Inferior parietal cortex (tissue), 1 donor: ENCODE measurements at regions not wholly inside any gene's neighbourhood (a gene's known extent, or its start where the extent isn't known, plus 50 kb on each side); places are given as distances from the start of the nearest gene placed in this dataset.
A peak's percentile ranks its signal among the peaks of the same experiment; 100 is the strongest.

Experiments used
- DNase-seq: peaks from one replicate; pipeline ENCODE4 v3.0.0-alpha.2; 2016; ENCODE audit errors: extremely low spot score

GRCh38 chr6:6837541-6838080, 249.1 kb downstream of the LY86 start:
- no peak for DNase-seq

- no peak for DNase-seq
Observed at GRCh38 chr6:6840831-6841291, 252.3 kb downstream of the LY86 start.

- no peak for DNase-seq
Observed at GRCh38 chr6:6841571-6841970, 253.1 kb downstream of the LY86 start.

GRCh38 chr6:6842291-6842690, 253.8 kb downstream of the LY86 start:
- DNase-seq, result no peak

GRCh38 chr6:6843057-6843627, 254.6 kb downstream of the LY86 start:
- no peak for DNase-seq

- no peak for DNase-seq
Observed at GRCh38 chr6:6843777-6844176, 255.3 kb downstream of the LY86 start.

GRCh38 chr6:6844530-6844929, 256.0 kb downstream of the LY86 start:
- DNase-seq, result no peak

- DNase-seq, result no peak
Observed at GRCh38 chr6:6845603-6846002, 257.1 kb downstream of the LY86 start.

- DNase-seq, result no peak
Observed at GRCh38 chr6:6847591-6847990, 259.1 kb downstream of the LY86 start.

GRCh38 chr6:6851059-6851948, 256.5 kb upstream of the RREB1 start:
- DNase-seq, result peak; percentile 70

- no peak for DNase-seq
Observed at GRCh38 chr6:6851949-6852261, 255.9 kb upstream of the RREB1 start.

GRCh38 chr6:6856538-6857523, 250.9 kb upstream of the RREB1 start:
- no peak for DNase-seq

- DNase-seq, result no peak
Observed at GRCh38 chr6:6857528-6857927, 250.2 kb upstream of the RREB1 start.

- DNase-seq, result peak; percentile 25
Observed at GRCh38 chr6:6858533-6858982, 249.2 kb upstream of the RREB1 start.

- DNase-seq, result no peak
Observed at GRCh38 chr6:6859105-6859504, 248.7 kb upstream of the RREB1 start.

GRCh38 chr6:6859722-6860121, 248.0 kb upstream of the RREB1 start:
- no peak for DNase-seq

GRCh38 chr6:6860863-6861262, 246.9 kb upstream of the RREB1 start:
- no peak for DNase-seq

GRCh38 chr6:6861351-6861894, 246.3 kb upstream of the RREB1 start:
- DNase-seq, result no peak

GRCh38 chr6:6861995-6862394, 245.8 kb upstream of the RREB1 start:
- no peak for DNase-seq

- no peak for DNase-seq
Observed at GRCh38 chr6:6863970-6864639, 243.7 kb upstream of the RREB1 start.

- DNase-seq, result no peak
Observed at GRCh38 chr6:6865611-6866010, 242.2 kb upstream of the RREB1 start.
